ENCODE measurements at regions not wholly inside any gene's neighbourhood (a gene's known extent, or its start where the extent isn't known, plus 50 kb on each side); places are given as distances from the start of the nearest gene placed in this dataset.

DNA sequence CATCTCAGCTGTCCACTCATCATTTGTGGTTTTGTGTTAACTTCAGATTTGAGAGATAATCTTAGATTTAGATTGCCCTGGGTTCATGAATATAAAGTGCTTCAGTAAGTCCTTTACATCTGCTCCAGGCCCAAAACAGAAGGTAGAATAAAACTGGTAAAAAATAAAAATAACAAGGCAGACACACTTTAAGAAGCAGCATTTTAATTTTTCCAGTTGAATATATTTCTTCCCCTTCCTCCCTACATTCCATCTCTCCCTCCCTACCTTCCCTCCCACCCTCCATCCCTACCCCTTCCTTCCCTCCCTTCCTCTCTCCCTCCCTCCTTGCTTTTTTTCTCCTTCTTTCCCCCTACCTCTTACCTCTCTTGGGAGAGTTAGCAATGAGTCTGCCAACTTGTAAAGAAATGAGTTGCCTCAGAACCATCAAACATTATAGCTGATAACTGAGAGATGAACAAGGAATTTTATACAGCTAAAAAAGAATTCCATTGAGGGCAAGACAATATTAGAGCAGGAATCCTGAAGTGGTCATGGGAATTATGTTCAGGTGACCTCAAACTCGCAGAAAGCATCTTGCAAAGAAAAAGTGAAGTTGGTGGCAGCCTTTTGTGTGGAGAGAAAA lies 145.0 kb upstream of the SOX4 start:
- no peaks in the 10 kb centered on the region for H3K9me3 Mint-ChIP-seq
- DNase-seq (ENCODE audit: low spot score in 2 of 2) (no peak), ATAC-seq (no peak)
- H3K4me3 Mint-ChIP-seq: no peak overlapping the region
- no peaks in the 10 kb centered on the region for H3K4me1 Mint-ChIP-seq
- no peaks in the 10 kb centered on the region for H3K36me3 Mint-ChIP-seq
- no peak overlapping the region for H3K27ac Mint-ChIP-seq

DNA sequence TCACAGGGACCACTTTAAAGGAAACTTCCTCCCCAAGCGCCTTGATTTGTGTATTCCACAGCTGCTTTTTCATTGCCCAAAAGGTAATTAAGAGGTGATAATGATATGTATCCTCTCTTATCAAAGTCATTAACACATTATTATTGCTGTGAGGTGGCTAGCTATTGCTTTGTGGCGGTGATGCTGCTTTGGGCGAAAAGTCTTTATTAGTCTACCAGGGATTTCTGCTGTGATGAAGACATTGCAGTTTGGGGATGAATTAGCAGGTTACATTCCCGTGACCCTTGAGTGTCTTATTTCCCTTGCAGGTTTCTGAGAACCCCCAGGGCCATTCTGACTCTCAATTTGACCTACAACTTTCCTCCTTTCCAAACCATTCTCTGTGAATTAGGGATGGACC lies 143.4 kb upstream of the SOX4 start:
- Mint-ChIP-seq H3K4me1 (no peaks in the 10 kb centered on the region), H3K9me3 (no peaks in the 10 kb centered on the region), H3K4me3 (no peak overlapping the region), H3K27ac (no peak overlapping the region), H3K36me3 (no peaks in the 10 kb centered on the region)
- no peak for ATAC-seq
- no peak for DNase-seq (ENCODE audit: low spot score in 2 of 2)

DNA sequence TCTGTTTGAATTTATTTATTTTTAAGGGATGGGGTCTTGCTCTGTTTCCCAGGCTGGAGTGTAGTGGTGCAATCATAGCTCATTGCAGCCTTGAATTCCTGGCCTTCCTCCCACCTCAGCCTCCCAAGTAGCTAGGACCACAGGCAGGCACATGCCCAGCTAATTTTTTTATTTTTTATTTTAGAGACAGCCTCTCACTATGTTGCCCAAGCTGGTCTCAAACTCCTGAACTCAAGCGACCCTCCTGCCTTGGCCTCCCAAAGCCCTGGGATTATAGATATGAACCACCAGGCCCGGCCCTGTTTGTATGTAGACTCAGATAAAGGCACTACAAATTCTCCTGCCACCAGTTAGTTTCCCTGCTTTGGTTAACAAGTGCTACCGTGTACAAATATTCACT lies 142.9 kb upstream of the SOX4 start:
- Mint-ChIP-seq H3K9me3 (no peaks in the 10 kb centered on the region), H3K27ac (no peak overlapping the region), H3K36me3 (no peaks in the 10 kb centered on the region), H3K4me3 (no peak overlapping the region), H3K4me1 (no peaks in the 10 kb centered on the region)
- no peak for DNase-seq (ENCODE audit: low spot score in 2 of 2)
- no peak for ATAC-seq

DNA sequence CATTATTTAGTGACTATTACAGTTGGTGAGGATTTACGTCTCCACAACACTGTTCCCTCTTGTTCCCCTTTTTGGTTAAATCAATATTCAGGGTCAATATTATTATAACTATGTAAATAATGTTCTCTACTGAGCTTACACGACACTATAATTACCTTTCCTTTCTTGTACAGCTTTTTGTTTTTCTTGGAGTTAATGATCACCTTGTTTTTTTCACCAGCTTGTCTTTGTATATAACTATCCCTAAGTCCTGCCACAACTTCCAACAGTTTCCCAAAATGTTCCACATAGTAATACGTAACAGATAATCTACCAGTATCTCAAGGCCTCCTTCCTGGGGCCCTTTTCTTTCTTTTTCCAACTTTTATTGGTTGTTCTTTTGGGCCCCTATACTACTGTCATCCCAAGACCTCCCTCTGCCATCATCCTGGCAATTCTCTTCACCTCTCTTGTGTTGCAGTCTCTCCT lies 142.0 kb upstream of the SOX4 start:
- Mint-ChIP-seq H3K27ac (no peak overlapping the region), H3K4me3 (no peak overlapping the region), H3K9me3 (no peaks in the 10 kb centered on the region), H3K4me1 (no peaks in the 10 kb centered on the region), H3K36me3 (no peaks in the 10 kb centered on the region)
- DNase-seq (ENCODE audit: low spot score in 2 of 2): no peak
- no peak for ATAC-seq

DNA sequence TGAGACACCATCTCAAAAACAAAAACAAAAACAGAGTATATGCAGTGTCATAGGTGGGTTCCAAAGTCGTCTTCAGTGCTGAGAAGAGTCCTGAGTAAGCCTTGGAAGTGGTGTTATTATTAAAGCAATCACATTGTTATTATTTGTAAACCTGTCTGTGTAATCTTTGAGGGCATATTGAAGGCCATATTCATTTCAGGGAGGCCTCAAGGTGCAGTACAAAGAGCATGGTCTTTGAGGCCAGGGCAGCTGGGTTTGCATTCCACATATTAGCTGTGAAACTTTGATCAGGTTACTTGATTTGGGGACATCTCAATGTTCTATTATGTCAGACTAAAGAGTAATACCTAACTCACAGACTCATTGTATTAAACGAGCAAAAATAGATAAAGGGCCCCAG lies 139.3 kb upstream of the SOX4 start:
- H3K4me1 Mint-ChIP-seq: no peaks in the 10 kb centered on the region
- H3K9me3 Mint-ChIP-seq: no peaks in the 10 kb centered on the region
- no peak overlapping the region for H3K27ac Mint-ChIP-seq
- H3K36me3 Mint-ChIP-seq: no peaks in the 10 kb centered on the region
- DNase-seq (ENCODE audit: low spot score in 2 of 2) (no peak), ATAC-seq (no peak)
- H3K4me3 Mint-ChIP-seq: no peak overlapping the region

DNA sequence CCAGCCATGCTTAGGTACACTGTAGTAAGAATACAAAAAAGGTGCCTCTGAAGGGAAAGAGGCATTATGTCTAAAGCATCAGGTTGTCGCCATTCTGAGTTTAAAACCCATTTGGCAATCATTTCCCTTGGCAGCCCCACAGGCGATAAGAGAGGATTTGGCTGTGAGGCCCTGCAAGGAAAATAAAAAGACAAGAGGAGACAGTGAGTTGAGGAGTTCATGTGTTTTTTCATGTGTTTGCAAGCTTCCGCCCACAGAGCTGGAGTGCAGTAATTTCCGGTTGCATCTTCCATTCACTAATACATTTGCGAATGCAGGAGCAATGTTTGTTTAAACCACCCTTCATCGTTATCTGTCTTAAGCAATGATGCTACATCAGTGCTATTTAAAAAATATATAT lies 138.5 kb upstream of the SOX4 start:
- no peaks in the 10 kb centered on the region for H3K9me3 Mint-ChIP-seq
- DNase-seq (ENCODE audit: low spot score in 2 of 2): no peak
- no peak for ATAC-seq
- H3K4me3 Mint-ChIP-seq: no peak overlapping the region
- no peaks in the 10 kb centered on the region for H3K4me1 Mint-ChIP-seq
- no peaks in the 10 kb centered on the region for H3K36me3 Mint-ChIP-seq
- no peak overlapping the region for H3K27ac Mint-ChIP-seq

DNA sequence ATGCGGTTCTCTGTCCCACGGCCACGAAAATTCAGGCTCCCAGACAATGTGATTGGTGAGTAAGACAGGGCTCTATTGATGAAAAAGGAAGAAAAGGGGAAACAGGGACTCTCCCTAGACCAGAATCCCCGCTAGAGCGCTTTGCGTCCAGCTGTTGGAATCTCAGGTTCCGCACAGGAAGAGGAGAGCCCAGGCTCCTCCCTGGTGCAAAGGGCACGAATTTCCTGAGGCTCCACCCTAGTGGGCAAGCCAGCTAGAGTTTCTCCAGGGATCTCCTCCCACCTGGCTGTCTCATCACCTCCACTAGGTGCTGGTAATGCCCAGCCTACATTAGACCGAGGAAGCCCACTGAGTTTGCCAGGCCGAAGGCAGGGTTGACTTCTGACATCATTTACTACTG lies 135.9 kb upstream of the SOX4 start:
- Mint-ChIP-seq H3K4me1 (no peaks in the 10 kb centered on the region), H3K4me3 (no peak overlapping the region), H3K9me3 (no peaks in the 10 kb centered on the region), H3K27ac (no peak overlapping the region), H3K36me3 (no peaks in the 10 kb centered on the region)
- DNase-seq (ENCODE audit: low spot score in 2 of 2) (no peak), ATAC-seq (no peak)

DNA sequence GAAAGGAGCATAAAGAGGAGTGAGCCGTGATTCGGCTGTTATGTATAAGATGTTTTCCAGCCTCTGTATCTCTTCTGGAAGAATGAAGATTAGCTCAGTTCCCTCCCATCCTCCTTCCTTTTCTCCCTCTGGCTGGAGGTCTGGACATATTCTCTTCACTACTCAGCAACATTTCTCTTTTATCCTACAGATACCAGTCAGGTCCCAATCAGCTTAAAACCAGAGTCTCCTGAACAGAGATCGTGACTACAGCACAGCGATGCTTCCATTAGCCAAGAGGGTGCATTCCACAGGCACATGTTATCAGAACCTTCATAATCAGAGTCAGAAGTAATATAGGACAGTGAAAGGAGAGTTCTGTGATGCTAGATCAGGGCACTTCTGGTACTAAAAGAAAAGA lies 133.9 kb upstream of the SOX4 start:
- Mint-ChIP-seq H3K4me1 (no peaks in the 10 kb centered on the region), H3K9me3 (no peaks in the 10 kb centered on the region)

DNA sequence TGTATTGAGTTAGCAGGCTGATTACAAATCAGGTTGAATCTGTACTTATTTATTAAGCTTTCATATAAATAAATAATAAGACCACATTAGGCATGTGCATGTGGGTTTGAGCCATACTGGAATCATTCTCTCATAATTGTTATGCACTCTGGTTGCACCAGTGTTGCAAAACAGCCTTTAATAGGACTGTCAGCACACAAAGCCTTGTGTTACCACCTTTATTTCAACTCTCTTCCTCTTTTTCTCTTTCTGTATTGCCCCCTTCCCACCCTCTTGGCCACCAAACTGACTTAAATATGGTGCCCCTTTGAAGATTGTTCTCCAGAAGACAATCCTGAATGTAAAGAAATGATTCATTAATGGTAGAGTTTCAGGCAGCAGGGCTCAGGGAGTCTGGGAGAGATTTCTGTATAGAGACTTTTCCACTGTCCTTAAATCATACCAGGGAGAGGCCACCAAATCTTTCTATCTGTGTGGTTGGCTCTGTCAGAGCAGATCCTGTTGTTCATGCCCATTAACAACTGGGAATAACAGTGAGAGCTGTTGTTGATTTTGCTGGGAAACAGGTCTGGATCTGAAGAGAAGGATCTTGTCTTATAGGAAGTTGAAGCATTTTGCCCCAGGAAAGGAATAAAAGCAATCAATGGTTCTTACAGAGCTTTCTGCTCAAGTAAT lies 131.6 kb upstream of the SOX4 start:
- H3K36me3 Mint-ChIP-seq: peaks cover 6% of the 10 kb centered on the region
- DNase-seq (ENCODE audit: low spot score in 2 of 2) (no peak), ATAC-seq (no peak)
- no peak overlapping the region for H3K4me3 Mint-ChIP-seq
- no peaks in the 10 kb centered on the region for H3K9me3 Mint-ChIP-seq
- H3K27ac Mint-ChIP-seq: no peak overlapping the region
- H3K4me1 Mint-ChIP-seq: no peaks in the 10 kb centered on the region

More for the DNA sequence above, 133.9 kb upstream of the SOX4 start:
- Mint-ChIP-seq H3K36me3 (peaks cover under 1% of the 10 kb centered on the region), H3K4me3 (no peak overlapping the region), H3K27ac (no peak overlapping the region)
- no peak for DNase-seq (ENCODE audit: low spot score in 2 of 2)
- no peak for ATAC-seq

DNA sequence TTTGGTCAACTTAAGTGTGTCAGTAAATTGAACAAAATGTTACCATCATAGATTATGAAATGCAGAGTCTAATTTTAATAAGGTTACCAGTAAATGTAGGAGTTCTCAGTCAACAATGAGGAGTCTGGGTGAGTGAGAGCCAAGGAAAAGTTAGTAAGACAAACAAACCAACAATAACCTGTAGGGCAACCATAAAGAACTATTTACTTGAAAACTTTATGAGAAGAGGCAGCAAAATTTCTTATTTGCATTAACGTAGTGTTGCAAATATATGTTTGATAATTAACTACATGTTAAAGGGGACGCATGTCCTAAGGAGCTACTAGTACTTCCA lies 131.1 kb upstream of the SOX4 start:
- H3K4me1 Mint-ChIP-seq: no peaks in the 10 kb centered on the region
- ATAC-seq (no peak), DNase-seq (ENCODE audit: low spot score in 2 of 2) (no peak)
- H3K9me3 Mint-ChIP-seq: no peaks in the 10 kb centered on the region
- H3K4me3 Mint-ChIP-seq: no peak overlapping the region
- H3K27ac Mint-ChIP-seq: no peak overlapping the region
- H3K36me3 Mint-ChIP-seq: peaks cover 6% of the 10 kb centered on the region

DNA sequence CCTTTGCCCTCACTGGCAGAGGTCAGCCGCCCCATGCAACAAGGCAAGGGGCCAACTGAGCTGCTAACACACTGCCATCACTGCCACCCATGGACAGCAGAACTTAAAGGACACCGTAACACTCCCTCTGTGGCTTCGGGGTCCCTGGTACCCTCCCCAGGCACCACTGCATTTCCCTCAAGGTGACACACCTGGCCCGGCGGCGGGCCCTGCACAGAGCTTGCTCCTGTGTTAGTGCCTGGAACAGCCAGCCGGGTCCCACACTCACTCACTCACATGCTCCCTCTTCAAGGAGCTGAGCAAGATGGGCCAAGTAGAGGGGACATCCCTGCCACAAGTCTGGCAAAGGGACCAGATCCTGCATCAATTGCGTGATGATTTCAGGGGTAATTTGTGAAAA lies 126.5 kb upstream of the SOX4 start:
- Mint-ChIP-seq H3K9me3 (no peaks in the 10 kb centered on the region), H3K36me3 (peaks cover 6% of the 10 kb centered on the region), H3K4me3 (no peak overlapping the region), H3K4me1 (no peaks in the 10 kb centered on the region), H3K27ac (no peak overlapping the region)
- DNase-seq (ENCODE audit: low spot score in 2 of 2) (no peak), ATAC-seq (no peak)

DNA sequence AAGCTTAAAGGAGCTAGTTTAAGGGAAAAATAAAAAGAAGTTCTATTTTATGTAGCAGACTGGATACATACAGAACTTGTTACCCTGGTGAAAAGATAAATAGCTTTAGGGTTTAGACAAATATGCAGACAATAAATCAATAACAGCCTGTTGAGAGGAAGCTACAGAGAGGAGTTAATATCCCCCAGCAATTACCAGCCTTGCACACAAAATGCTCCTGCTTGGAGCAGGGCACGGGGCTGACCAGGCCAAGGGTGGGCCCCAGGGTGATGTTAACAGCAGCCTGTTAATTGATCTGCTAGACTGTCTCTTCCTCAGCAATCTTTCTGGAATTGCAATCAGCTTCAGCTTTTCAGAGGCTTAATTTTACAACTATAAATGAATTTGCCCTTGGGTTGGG lies 125.1 kb upstream of the SOX4 start:
- no peak overlapping the region for H3K27ac Mint-ChIP-seq
- DNase-seq (ENCODE audit: low spot score in 2 of 2) (no peak), ATAC-seq (no peak)
- no peaks in the 10 kb centered on the region for H3K9me3 Mint-ChIP-seq
- H3K36me3 Mint-ChIP-seq: peaks cover 6% of the 10 kb centered on the region
- H3K4me3 Mint-ChIP-seq: no peak overlapping the region
- H3K4me1 Mint-ChIP-seq: no peaks in the 10 kb centered on the region

DNA sequence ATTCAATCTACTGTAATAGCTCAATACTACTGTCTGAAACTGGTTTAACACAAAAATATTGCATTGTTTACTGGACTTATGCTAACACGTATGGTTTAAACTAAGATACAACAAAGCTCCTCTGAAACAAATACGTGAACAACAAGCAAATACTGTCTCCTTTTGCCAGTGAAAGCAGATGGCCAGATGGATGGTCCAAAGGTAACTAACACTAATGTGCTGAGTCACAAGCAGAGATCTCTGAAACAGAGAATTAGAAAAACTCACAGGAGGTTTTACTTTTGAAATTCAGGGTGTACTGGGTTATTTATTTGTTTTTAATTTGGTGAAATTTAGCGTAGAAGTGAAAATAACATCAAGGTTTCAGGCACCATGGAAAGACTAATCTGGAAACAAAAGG lies 124.3 kb upstream of the SOX4 start:
- Mint-ChIP-seq H3K4me3 (no peak overlapping the region), H3K9me3 (no peaks in the 10 kb centered on the region), H3K4me1 (no peaks in the 10 kb centered on the region), H3K36me3 (peaks cover 6% of the 10 kb centered on the region), H3K27ac (no peak overlapping the region)
- DNase-seq (ENCODE audit: low spot score in 2 of 2) (no peak), ATAC-seq (no peak)

DNA sequence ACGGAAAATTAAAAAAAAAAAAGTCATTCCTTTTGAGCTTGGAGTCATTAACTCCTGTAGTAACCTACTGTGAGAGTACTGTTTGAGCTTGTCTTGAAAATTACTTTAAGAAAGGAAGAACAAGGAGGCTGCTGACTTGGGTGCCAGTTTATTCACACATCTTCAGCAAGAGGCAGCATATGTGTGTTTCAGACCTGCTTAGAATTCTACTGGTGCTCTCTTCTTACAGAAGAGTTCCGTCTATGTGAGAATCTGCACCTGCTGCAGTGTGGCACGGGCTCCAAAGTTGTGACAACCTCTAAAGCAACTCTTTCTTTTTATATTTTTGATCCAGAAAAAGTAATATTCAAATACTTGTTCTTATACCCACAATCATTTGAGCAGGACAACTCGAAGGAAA lies 117.4 kb upstream of the SOX4 start:
- Mint-ChIP-seq H3K4me1 (no peaks in the 10 kb centered on the region), H3K36me3 (no peaks in the 10 kb centered on the region), H3K9me3 (no peaks in the 10 kb centered on the region), H3K4me3 (no peak overlapping the region), H3K27ac (no peak overlapping the region)
- ATAC-seq: no peak
- no peak for DNase-seq (ENCODE audit: low spot score in 2 of 2)

DNA sequence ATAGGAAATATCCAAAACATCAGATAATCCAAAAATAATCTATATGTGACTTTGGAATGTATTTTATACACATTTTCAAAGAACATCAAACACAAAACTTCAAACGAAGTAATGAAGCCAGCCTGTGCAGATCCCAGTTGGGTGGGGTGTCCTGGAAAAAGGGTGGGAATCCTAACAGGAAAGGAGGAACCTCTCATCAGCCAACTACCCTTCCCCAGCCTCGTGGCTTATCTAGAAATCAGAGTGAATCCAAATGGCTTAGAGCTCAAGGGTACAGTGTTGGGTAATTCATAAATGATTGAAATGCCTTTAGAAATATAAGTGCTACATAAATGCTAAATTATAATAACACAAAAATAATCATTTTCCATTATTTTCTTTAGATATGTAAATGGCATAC lies 115.1 kb upstream of the SOX4 start:
- DNase-seq (ENCODE audit: low spot score in 2 of 2) (no peak), ATAC-seq (no peak)
- H3K36me3 Mint-ChIP-seq: no peaks in the 10 kb centered on the region
- no peaks in the 10 kb centered on the region for H3K9me3 Mint-ChIP-seq
- H3K27ac Mint-ChIP-seq: no peak overlapping the region
- H3K4me3 Mint-ChIP-seq: no peak overlapping the region
- H3K4me1 Mint-ChIP-seq: no peaks in the 10 kb centered on the region

DNA sequence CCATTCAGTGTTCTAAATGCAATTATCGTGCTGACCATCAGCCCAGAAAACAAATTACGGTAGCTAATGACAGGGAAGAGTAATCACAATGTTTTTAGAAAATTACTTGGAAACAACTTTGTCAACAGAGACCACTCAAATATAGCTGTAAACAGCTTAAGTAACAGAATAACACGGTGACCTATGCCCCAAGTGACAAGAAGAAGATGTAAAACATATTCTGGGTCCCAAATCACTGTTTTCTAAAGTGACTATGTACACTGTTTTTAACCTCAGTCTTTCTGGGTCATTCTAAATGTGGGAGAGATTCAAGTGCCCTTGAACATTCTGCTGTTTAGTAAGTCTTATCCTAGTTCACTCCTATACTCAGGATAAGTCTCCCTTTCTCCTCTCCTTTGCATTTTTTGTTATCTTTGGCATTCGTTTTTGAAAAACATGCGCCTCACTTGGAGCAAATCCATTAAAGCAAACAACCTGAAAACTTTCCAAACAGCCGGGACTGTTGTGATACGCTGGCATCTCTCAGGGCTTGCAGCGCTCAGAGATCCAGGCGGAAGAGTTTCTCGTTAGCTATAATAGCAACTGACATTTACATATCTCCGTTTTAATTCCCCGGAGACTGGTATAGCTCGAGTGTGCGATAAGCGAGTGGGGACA lies 114.5 kb upstream of the SOX4 start:
- ATAC-seq (no peak), DNase-seq (ENCODE audit: low spot score in 2 of 2) (no peak)
- H3K27ac Mint-ChIP-seq: no peak overlapping the region
- no peaks in the 10 kb centered on the region for H3K36me3 Mint-ChIP-seq
- H3K4me1 Mint-ChIP-seq: no peaks in the 10 kb centered on the region
- H3K4me3 Mint-ChIP-seq: no peak overlapping the region
- no peaks in the 10 kb centered on the region for H3K9me3 Mint-ChIP-seq
